Stomach (tissue), 4 donors: ENCODE measurements at regions not wholly inside any gene's neighbourhood (a gene's known extent, or its start where the extent isn't known, plus 50 kb on each side); places are given as distances from the start of the nearest gene placed in this dataset.

Experiments
- EP300 ChIP-seq: sonication (generic); formaldehyde crosslinking; IDR thresholded peaks from one replicate; pipeline ENCODE4 v1.6.1; 2017; ENCODE audit warnings: antibody characterized with exemption
- POLR2A ChIP-seq, 4 donors: fragments of 450-650 bp; IDR thresholded peaks; one replicate each; pipeline ENCODE4 v1.6.1; 2016; ENCODE audit warnings: antibody characterized with exemption in 4 of 4, control low read depth in 2 of 4, mild to moderate bottlenecking in 1 of 4, moderate library complexity in 1 of 4
- POLR2AphosphoS5 ChIP-seq, 3 donors: sonication (generic); formaldehyde crosslinking; IDR thresholded peaks; one replicate each; pipeline ENCODE4 v1.6.1; 2016; ENCODE audit warnings: antibody characterized with exemption in 3 of 3
- TF ChIP-seq, protein P1 (sequence below), 7 experiments: fragments of 450-650 bp in 4 of 7; fragments of 200-600 bp in 3 of 7; sonication (generic) in 3 of 7; IDR thresholded peaks; one replicate each; pipeline ENCODE4 v1.5.1; 2016 to 2019; ENCODE audit warnings: antibody characterized with exemption in 7 of 7, control low read depth in 2 of 7, mild to moderate bottlenecking in 1 of 7

DNA sequence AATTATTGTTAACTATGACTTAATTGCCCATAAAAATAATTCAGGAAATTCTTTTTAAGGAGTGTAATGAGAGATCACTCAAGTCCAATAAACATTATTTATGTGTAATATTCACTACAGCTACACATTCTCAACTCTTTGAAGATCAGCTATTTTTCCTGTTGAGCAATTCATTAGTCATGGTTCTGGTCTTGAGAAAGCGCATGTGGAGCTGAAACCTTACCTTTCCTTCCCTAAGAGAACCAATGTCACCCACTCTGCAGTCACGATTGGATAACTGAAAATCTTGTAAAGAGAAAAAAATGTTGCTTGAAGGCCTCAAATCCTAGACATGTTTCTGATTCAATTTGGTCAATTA lies 736.9 kb upstream of the MARCKS start:
- TF ChIP-seq, protein P1, sequence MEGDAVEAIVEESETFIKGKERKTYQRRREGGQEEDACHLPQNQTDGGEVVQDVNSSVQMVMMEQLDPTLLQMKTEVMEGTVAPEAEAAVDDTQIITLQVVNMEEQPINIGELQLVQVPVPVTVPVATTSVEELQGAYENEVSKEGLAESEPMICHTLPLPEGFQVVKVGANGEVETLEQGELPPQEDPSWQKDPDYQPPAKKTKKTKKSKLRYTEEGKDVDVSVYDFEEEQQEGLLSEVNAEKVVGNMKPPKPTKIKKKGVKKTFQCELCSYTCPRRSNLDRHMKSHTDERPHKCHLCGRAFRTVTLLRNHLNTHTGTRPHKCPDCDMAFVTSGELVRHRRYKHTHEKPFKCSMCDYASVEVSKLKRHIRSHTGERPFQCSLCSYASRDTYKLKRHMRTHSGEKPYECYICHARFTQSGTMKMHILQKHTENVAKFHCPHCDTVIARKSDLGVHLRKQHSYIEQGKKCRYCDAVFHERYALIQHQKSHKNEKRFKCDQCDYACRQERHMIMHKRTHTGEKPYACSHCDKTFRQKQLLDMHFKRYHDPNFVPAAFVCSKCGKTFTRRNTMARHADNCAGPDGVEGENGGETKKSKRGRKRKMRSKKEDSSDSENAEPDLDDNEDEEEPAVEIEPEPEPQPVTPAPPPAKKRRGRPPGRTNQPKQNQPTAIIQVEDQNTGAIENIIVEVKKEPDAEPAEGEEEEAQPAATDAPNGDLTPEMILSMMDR (IDR thresholded peaks at IDR 0.05): no peak
- TF ChIP-seq POLR2AphosphoS5 (IDR thresholded peaks at IDR 0.05): no peak
- TF ChIP-seq EP300: no peak
- TF ChIP-seq POLR2A (IDR thresholded peaks at IDR 0.05): no peak
